ENCODE measurements at regions not wholly inside any gene's neighbourhood (a gene's known extent, or its start where the extent isn't known, plus 50 kb on each side); places are given as distances from the start of the nearest gene placed in this dataset.
"Not testable (repeated sequence)": the region's sequence is repeated elsewhere in the genome, so short reads cannot be mapped to it uniquely, and the experiment has no call there.

DNA sequence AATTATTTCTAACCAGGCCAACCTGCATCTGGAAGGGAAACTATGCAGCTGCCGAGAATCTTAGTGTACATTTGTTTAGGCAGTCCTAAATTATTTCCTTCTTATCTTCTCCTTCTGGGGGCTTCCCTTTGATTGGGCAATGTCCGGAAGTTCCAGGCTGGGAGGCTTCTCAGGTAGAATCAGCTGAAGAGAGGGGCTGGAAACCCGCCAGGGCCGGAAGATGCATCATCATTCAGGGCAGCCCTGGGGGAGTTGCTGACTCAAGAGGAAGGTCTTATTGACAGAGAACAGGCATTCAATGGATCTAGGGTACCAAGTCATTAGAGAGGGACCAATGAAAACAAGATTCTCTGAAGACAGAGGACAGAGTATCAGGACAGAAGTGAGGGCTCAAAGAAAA, 150.7 kb downstream of the BLID start:
- H3K4me3 ChIP-seq: no peak overlapping the region
- H2AFZ ChIP-seq: no peak overlapping the region
- no peaks in the 10 kb centered on the region for H3K79me2 ChIP-seq
- no peaks in the 10 kb centered on the region for H3K36me3 ChIP-seq (replicated peaks; ENCODE audit: insufficient read depth, low read depth)
- no peak for TF ChIP-seq EZH2phosphoT487 (IDR thresholded peaks at IDR 0.05; ENCODE audit: low read depth, severe bottlenecking, unreplicated experiment)
- TF ChIP-seq EZH2 (IDR thresholded peaks at IDR 0.05; ENCODE audit: borderline replicate concordance): no peak
- TF ChIP-seq, protein P1, sequence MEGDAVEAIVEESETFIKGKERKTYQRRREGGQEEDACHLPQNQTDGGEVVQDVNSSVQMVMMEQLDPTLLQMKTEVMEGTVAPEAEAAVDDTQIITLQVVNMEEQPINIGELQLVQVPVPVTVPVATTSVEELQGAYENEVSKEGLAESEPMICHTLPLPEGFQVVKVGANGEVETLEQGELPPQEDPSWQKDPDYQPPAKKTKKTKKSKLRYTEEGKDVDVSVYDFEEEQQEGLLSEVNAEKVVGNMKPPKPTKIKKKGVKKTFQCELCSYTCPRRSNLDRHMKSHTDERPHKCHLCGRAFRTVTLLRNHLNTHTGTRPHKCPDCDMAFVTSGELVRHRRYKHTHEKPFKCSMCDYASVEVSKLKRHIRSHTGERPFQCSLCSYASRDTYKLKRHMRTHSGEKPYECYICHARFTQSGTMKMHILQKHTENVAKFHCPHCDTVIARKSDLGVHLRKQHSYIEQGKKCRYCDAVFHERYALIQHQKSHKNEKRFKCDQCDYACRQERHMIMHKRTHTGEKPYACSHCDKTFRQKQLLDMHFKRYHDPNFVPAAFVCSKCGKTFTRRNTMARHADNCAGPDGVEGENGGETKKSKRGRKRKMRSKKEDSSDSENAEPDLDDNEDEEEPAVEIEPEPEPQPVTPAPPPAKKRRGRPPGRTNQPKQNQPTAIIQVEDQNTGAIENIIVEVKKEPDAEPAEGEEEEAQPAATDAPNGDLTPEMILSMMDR (IDR thresholded peaks at IDR 0.05; ENCODE audit: poor library complexity): no peak
- H3K27ac ChIP-seq: no peak overlapping the region
- no peaks in the 10 kb centered on the region for H3K9me2 ChIP-seq (replicated peaks; ENCODE audit: insufficient read depth)
- WGBS (ENCODE audit: low lambda C conversion rate, missing lambda C conversion rate): 75% methylated on average over 4 of the region's 4 CpGs
- no peaks in the 10 kb centered on the region for H4K20me1 ChIP-seq (ENCODE audit: insufficient read depth, poor library complexity, severe bottlenecking)
- no peak overlapping the region for H3K4me2 ChIP-seq
- no peak for DNase-seq (ENCODE audit: low spot score)
- no peaks in the 10 kb centered on the region for H3K27me3 ChIP-seq
- no peaks in the 10 kb centered on the region for H3K9me3 ChIP-seq (ENCODE audit: low read depth)
- no peaks in the 10 kb centered on the region for H3K4me1 ChIP-seq (ENCODE audit: insufficient read depth)

DNA sequence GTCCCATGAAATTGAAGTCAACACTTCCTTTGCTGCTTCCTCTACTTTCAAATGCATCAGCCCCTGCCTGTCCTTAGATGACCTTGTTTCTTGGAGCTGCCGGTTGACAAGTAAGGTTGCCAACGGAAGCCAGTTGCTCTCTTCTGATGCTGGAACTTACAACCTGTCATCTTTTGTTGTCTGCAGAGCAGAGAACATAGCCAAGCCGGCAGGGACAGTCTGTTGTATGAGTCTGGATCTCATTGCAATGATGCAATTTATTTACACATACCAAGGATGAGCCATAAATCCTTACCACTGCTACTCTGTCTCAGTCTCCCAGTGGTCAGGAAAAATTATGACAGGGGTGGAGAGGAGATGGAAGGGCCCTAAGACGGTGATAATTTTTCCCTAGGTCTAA, 151.4 kb downstream of the BLID start:
- TF ChIP-seq EZH2phosphoT487 (IDR thresholded peaks at IDR 0.05; ENCODE audit: low read depth, severe bottlenecking, unreplicated experiment): no peak
- TF ChIP-seq, protein P1 (IDR thresholded peaks at IDR 0.05; ENCODE audit: poor library complexity): no peak
- TF ChIP-seq EZH2 (IDR thresholded peaks at IDR 0.05; ENCODE audit: borderline replicate concordance): no peak
- H3K27me3 ChIP-seq: no peaks in the 10 kb centered on the region
- 49% methylated on average over 4 of the region's 4 CpGs for WGBS (ENCODE audit: low lambda C conversion rate, missing lambda C conversion rate)
- H4K20me1 ChIP-seq (ENCODE audit: insufficient read depth, poor library complexity, severe bottlenecking): no peaks in the 10 kb centered on the region
- no peaks in the 10 kb centered on the region for H3K9me2 ChIP-seq (replicated peaks; ENCODE audit: insufficient read depth)
- no peaks in the 10 kb centered on the region for H3K79me2 ChIP-seq
- peak; percentile 42 for DNase-seq (ENCODE audit: low spot score)
- H3K27ac ChIP-seq: no peak overlapping the region
- H3K36me3 ChIP-seq (replicated peaks; ENCODE audit: insufficient read depth, low read depth): no peaks in the 10 kb centered on the region
- no peak overlapping the region for H3K4me3 ChIP-seq
- H3K4me1 ChIP-seq (ENCODE audit: insufficient read depth): peaks cover under 1% of the 10 kb centered on the region
- no peak overlapping the region for H3K4me2 ChIP-seq
- H3K9me3 ChIP-seq (ENCODE audit: low read depth): no peaks in the 10 kb centered on the region
- H2AFZ ChIP-seq: no peak overlapping the region

DNA sequence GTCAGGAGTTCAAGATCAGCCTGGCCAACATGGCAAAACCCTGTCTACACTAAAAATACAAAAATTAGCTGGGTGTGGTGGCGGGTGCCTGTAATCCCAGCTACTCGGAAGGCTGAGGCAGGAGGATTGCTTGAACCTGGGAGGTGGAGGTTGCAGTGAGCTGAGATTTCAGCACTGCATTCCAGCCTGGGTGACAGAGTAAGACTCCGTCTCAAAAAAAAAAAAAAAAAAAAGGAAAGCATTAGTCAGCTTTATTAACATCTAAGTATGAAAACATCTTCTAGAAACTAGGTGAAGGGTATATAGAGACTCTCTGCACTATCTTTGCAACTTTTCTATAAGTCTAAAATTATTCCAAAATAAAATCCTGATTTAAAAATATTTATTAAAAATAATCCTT, 152.2 kb downstream of the BLID start:
- not testable (repeated sequence) for H3K9me3 ChIP-seq (ENCODE audit: low read depth); H3K4me2 ChIP-seq; H3K27me3 ChIP-seq; DNase-seq (ENCODE audit: low spot score); H3K79me2 ChIP-seq; H3K4me3 ChIP-seq; H2AFZ ChIP-seq; H3K36me3 ChIP-seq (replicated peaks; ENCODE audit: insufficient read depth, low read depth); H3K4me1 ChIP-seq (ENCODE audit: insufficient read depth); H3K27ac ChIP-seq; H4K20me1 ChIP-seq (ENCODE audit: insufficient read depth, poor library complexity, severe bottlenecking); H3K9me2 ChIP-seq (replicated peaks; ENCODE audit: insufficient read depth)
- WGBS (ENCODE audit: low lambda C conversion rate, missing lambda C conversion rate): 86% methylated on average over 3 of the region's 3 CpGs

DNA sequence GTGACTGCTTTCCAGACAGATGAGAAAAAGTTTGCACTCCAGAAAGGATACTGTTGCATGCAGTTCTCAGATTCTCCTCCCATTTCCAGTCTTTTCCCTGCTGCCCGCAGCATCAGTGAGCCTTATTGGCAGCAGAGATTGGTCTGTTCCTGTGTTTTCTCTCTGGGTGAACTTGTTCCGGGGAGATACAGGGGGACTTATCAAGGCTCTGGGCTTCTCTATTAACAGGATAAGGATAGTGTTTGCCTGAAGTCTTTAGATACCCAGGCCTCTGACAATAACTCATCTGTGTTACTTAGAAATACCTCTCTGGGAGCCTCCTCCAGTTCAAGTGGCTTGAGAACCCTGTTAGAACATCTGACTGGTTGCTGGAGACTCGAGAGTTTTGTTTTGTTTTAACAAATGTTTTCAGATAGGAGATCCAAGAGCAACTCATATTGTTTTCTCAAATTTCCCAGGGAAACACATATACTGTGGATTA, 154.7 kb downstream of the BLID start:
- H3K4me3 ChIP-seq: no peak overlapping the region
- TF ChIP-seq EZH2 (IDR thresholded peaks at IDR 0.05; ENCODE audit: borderline replicate concordance) (no peak), EZH2phosphoT487 (IDR thresholded peaks at IDR 0.05; ENCODE audit: low read depth, severe bottlenecking, unreplicated experiment) (no peak)
- TF ChIP-seq, protein P1 (IDR thresholded peaks at IDR 0.05; ENCODE audit: poor library complexity): no peak
- WGBS (ENCODE audit: low lambda C conversion rate, missing lambda C conversion rate): 51% methylated on average over 3 of the region's 3 CpGs
- no peaks in the 10 kb centered on the region for H3K9me2 ChIP-seq (replicated peaks; ENCODE audit: insufficient read depth)
- H4K20me1 ChIP-seq (ENCODE audit: insufficient read depth, poor library complexity, severe bottlenecking): no peaks in the 10 kb centered on the region
- no peak overlapping the region for H3K4me2 ChIP-seq
- no peak for DNase-seq (ENCODE audit: low spot score)
- no peak overlapping the region for H3K27ac ChIP-seq
- H3K9me3 ChIP-seq (ENCODE audit: low read depth): no peaks in the 10 kb centered on the region
- no peaks in the 10 kb centered on the region for H3K79me2 ChIP-seq
- no peaks in the 10 kb centered on the region for H3K27me3 ChIP-seq
- no peaks in the 10 kb centered on the region for H3K36me3 ChIP-seq (replicated peaks; ENCODE audit: insufficient read depth, low read depth)
- peaks cover 7% of the 10 kb centered on the region for H3K4me1 ChIP-seq (ENCODE audit: insufficient read depth)
- no peak overlapping the region for H2AFZ ChIP-seq

Data from hepatocyte (in vitro differentiated cells).